T-helper 1 cell (primary cell): ENCODE measurements at regions not wholly inside any gene's neighbourhood (a gene's known extent, or its start where the extent isn't known, plus 50 kb on each side); places are given as distances from the start of the nearest gene placed in this dataset.
"Not testable (repeated sequence)": the region's sequence is repeated elsewhere in the genome, so short reads cannot be mapped to it uniquely, and the experiment has no call there.

Experiments
- DNase-seq, 5 donors: peaks; one replicate each; pipeline ENCODE4 v3.0.0-alpha.2; 2012 to 2020

DNA sequence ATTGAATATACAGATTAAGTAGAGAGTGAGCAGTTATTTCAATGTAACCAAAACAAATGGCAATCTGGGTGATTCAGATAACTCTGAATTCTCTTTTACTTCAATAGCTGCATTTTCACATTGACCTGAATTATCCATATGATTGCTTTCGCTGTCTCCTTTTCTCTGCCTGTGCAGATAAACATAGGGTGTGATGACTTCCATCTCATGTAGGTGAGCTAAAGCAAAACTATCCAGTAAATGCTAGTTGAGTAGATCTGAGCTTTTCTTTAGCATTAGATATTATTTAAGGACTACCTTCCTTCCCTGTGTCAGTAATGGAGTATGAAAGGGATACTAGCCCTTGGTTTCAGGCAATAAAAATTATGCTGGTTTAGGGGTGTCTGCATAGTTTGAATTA lies 288.6 kb downstream of the OXSM start:
- DNase-seq, result no peak

DNA sequence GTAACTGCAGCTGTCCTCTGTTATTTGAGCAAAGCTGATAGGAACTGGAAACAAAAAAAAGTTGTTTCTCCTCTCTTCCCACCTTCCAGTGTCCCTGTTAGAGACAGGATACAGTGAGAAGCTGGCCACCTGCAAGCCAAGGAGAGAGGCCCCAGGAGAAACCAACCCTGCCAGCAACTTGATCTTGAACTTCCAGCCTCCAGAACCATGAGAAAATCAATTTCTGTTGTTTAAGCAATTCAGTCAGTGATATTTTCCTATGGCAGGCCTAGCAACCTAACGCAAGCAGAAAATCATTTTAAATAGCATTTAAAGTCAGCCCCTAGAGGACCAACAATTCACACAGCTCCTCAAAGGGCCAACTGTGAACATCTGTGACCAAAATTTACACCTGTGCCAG lies 291.3 kb downstream of the OXSM start:
- no peak for DNase-seq

DNA sequence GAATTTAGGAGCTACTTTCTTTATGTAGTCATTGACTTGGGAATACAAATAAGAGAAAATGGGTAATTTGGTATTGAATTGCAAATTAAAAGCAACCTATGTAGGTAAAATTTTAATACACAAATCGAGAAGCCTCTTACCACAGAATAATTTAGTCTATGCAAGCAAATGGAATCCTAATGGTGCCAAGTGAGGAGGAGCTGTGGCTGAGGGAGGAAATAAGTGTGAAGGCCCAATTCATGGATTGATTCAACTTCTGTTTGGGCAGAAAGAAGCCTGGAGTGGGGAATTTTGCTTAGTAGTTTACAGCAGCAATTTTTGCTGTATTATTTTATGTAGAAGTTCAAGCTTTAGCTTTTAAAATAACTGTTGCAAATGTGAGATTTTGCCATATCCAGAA lies 291.9 kb downstream of the OXSM start:
- DNase-seq, result no peak

DNA sequence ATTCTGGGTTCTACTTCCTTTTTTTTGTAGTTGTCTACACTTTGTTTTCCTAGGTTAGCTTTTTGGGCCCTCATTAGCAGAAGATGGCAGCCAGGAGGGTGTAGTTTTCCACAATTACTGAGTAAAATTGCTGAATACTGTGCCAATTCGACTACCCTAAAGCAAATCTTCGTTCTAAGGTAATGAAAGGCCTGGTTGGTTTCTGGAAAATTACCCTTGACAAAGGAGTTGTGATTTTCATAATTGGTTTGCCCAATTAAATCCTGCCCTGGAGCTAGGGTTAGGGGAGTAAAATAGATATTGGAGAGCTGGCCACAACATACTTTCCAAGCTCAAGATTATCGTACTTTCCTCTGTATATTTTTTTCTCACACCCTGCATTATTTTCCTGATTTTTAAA lies 293.0 kb downstream of the OXSM start:
- DNase-seq, result no peak

DNA sequence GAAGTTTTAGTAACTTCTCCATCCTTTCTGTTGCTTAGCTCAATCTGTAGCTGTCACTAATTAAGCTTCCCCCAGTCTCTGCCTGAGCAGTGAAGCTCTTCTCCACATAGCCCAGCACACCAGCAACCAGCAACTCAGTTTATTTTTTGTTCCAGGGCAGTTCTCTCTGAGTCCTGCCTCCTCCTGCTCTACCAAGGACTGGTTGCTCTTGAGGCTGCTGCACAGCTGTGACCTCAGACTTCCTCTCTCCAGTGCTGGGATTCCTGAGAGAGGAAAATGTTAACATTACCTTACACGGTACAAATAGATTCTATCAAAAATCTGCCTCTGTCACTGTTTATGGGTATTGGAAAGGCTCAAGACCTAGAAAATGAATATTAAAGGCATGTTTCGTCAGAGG lies 294.7 kb downstream of the OXSM start:
- DNase-seq, result no peak

DNA sequence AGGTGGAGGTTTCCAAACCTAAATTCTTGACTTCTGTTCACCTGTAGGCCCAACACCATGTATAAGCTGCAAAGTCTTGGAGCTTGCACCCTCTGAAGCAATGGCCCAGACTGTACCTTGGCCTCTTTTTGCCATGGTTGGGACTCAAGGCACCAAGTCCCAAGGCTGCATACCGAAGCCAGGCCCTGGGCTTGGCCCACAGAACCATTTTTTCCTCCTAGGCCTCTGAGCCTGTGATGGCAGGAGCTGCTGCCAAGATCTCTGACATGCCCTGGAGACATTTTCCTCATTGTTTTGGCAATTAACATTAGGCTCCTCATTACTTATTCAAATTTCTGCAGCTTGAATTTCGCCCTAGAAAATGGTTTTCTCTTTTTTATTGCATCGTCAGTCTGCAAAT lies 297.9 kb downstream of the OXSM start:
- DNase-seq, result no peak

DNA sequence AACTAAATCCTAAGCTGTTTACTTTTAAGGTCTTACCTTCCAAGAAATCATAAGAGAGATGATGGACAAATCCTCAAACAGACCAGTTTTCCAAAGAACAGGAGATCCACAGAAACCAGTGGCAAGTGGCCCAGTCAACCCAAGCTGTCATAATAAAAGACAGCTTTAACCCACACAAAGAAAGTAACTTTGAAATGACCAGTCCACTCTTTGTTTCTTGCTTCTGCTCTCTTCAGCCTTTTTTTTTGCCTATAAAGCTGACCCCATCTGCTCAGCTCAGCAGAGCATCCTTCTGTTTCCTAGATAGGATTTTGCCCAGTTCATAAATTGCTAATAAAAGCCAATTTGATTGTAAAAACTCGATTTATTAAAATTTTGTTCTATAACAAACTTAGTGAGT lies 299.4 kb downstream of the OXSM start:
- no peak for DNase-seq

DNA sequence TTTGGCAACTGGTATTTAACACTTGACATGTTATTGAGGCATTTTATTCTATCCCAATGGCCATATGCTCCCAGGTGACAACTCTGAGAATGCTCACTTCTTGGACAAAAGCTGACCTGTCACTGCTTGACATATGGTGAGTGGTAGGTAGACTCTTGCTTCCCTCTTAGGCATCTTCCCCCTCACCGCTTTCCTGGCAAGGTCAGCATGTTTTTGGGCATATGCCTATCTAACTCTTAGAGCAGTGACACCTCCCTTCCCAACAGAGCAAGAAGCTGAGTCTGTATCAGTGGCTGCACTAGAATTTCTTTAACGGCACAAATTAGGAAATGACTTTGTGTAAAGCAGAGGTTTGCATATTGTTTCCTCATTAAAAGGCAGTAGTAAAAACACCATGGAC lies 300.7 kb downstream of the OXSM start:
- DNase-seq, result no peak

DNA sequence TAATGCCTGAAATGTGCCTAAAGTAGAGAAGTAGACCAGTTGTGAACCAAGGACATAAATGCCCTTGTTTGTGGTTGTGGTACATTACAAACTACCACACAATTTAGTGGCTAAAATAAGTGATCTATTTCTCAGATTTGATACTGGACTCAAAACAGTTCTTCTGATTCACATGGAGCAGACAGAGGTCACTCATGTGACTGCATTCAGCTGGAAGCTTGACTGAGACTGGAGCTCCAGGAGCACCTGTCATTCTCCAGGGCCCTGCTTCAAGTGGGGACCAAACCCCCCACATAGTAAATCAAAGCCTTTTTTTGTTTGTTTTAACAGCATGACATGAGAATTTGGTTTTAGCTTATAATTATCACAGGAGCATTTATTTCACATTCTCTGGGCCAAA lies 301.2 kb downstream of the OXSM start:
- no peak for DNase-seq

DNA sequence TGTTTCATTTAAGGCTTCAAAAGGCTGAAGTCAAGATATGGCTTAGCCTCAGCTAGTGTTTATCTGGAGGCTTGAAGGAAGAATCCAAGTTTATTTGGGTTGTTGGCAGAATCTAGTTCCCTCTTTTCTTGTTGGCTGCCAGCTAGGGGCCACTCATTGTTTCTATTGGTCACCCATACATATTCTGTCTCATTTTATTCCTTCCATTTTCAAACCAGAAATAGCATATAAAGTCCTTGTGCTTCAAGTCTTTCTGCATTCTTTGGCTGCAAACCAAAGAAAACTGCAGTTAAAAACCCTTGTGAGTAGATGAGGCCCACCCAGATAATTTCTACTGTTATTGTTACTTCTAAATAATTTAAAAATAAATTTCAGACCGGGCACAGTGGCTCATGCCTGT lies 301.7 kb downstream of the OXSM start:
- no peak for DNase-seq

DNA sequence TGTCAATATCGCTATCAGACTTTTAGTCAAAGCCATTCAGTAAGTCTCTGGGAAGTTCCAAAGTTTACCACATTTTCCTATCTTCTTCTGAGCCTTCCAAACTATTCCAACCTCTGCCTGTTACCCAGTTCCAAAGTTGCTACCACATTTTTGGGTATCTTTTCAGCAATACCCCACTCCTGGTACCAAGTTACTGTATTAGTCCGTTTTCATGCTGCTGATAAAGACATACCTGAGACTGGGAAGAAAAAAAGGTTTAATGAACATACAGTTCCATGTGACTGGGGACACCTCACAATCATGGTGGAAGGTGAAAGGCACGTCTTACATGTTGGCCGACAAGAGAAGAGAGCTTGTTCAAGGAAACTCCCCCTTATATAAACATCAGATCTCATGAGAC lies 307.2 kb downstream of the OXSM start:
- not testable (repeated sequence) for DNase-seq

DNA sequence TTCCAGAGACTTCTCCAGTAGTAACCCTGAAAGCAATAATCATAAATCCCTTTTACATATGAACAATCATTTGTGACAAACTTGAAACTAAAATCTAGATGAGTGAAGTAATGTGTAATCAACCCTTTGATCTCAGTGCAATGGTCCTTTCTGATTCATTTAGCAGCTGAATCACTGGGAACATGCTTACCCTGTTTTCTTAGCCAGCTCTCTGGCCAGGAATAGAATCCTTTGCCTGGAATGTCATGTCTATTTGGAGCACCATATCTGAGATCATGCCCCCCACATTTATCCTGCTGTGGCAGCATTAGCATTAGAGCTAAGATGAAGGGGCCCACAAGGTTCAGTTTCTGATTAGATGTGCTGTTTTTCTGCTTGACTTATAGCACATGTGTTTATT lies 309.8 kb downstream of the OXSM start:
- no peak for DNase-seq

DNA sequence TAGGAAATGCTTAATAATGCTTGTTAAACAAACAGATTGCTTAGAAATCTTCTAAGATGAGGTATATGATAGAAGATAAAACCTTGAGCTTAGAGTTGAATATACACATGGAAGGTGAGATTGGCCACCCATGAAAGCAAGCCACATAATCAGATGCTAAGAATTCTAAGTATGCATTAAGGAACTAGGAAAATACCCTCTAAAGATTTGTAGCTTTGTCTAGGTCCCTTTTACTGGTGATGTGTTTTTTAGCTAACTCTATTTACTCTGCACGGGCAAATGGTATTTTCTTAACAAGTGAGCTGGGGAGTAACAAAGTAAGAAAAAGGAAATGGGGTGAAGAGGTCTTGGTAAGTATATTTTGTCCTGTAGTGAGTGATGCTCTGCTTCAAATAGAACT lies 310.3 kb downstream of the OXSM start:
- no peak for DNase-seq

DNA sequence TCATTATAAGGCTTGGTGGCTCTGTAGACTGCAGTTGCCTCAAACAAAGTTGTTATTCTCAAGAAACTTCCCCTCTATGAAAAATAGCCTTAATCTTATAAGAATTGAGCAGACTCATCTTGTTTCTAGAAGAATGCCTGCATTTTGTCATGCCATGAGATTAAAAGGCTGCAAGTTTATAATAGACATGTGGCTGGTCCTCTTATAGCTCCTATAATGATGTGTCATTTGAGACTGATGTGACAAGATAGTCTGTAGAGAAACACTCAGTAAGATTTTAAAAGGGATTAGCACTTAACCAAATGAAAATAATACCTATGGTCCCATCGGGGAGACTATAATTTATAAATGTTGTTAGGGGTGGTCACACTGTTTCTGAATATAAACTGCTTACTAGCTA lies 312.5 kb downstream of the OXSM start:
- DNase-seq, result no peak

DNA sequence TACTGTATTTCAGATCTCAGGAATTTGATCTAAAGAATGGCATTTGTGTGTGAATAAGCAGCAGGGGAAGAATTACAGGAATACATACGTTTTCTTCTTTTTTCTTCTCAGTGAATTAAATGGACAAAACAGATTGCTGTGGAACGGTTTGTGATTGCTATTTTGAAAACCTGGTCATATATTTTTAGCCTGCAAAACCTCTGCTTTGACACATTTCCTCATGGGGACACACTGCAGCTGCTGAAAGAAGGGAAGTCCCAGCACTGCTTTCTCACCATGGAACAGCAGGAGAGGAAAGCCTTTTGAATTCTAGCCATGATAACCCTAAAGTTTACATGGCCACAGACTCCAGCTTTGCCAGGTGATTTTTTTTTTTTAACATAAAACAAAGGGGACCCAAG lies 315.0 kb downstream of the OXSM start:
- DNase-seq, result no peak

DNA sequence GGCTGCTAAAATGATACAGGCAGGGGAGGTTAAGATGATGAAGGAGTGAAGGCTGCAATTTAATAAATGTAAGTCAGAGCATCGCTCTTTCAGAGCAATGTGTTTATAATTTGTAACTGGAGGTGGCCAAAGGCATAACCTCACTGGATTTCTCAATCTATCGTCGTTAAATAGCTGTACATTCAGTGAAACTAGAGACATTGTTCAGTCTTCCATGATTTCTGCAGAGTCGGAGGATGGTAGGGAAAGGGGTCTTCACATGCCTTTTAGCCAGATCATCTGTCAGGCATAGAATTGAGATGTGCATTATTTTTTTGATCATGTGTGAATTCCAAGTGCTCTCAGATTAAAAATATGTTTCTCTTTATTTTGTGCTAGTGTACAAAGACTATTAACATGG lies 315.4 kb downstream of the OXSM start:
- DNase-seq, result no peak

DNA sequence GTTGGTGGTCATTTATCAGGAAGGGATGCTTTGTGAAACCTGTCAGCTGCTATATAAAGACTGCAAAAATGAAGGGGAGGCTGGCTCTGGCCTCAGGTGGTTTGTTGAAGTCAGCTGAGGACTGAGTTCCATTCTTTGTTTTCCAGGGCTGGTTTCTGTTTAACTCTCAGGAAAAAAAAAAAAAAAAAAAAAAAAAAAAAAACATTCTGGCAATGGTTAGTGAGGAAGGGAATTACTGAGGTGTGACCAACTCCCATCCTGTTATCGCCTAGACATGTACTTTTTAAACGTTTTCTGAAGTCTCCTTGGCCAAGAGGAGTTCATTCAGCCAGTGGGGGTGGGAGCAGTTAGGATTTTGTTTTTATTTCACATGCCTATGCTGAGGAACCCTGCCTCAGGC lies 316.3 kb downstream of the OXSM start:
- DNase-seq, result no peak

DNA sequence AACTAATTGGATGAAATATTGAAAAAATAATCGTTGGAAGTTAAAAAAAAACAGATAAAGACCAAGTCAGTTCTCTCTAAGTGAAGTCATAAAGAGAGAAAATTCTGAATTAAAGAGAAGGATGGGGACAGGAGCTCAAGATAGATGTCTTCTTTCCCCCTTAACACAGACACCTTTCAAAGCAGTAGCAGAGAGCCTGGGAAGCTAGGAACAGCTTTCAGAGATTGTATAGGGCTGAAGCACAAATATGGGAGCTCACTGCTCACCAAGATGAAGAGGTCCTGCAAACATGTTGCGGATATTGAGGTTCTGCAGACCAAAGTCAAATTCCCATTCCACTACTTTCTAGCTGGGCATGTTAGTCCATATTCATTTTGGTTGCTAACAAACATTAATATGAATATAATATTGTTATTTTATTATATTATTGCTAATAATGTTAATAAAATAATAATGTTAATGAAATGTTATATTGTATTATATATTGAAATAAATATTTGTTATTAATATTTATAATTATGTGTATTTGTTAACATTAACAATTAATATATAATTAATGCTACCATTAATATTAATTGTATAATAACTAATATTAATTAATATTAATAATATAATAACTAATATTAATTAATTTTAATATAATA lies 319.1 kb downstream of the OXSM start:
- no peak for DNase-seq

DNA sequence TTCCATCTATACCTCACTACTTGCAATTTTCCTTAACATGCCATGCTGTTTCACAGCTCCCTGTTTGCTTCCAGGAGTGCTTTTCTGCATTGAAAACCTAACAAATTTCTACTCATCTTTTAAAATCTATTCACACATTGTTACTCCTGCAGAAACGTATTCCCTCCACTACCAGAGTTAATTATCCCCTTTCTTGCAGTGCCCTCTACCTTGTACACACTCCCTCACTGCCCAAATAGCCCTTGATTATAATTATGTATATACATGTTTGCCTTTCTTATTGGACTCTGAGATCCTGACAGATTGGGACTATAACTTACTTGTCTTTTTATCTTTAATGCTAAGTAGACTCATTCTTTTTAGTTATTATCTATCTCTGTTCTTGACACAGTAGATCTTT lies 325.0 kb downstream of the OXSM start:
- DNase-seq, result no peak

DNA sequence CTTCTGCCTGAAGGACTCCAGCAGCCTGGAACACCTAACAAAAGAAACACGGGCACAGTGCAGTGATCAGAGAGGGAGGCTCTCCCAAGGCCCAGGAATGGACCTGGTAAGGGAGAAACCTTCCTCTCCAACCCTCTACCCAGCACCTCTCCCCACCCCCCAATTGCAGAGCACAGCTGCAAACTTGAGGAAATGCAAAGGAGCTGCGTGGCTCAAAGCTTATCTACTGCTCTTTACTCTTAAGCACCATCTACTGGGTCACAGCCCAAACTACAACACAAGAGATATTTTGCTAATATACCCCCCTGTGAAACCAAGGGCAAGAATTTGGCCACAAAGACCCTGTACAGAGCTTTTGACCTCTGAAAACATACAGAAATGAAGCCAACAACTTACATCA lies 328.3 kb downstream of the OXSM start:
- no peak for DNase-seq

DNA sequence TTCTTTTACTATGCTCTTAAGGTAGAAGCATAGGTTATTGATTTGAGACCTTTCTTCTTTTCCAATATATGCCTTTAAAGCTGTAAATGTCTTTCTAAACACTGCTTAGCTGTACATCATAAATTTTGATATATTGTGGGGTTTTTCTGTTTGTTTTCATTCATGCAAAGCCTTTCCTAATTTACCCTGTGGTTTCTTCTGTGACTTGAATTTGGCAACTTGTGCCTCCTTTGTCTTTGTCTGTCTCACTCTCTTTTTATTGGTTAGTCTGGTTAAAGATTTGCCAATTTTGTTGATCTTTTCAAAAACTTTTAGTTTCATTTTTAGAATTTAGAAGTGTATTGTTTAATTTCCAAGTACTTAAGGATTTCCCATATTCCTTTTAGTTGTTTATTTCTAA lies 343.1 kb downstream of the OXSM start:
- no peak for DNase-seq

DNA sequence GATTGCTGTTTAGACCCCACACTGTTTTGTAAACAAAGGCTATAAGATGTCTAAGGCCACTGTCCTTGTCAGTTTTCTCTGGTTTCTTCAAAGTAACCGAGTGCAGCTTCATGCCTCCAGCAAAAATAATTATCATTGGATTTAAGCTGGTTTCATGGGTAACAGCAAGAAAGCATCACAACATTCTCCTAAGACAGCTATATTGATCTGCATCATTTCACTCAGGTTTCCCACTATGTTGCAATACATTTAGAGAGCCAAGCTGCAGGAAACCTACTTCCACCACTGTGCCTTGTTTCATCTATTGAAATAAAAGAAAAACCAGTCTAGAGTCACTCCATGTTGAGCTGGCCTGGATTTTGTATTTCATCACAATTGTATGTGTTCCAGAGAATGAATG lies 351.4 kb downstream of the OXSM start:
- no peak for DNase-seq

DNA sequence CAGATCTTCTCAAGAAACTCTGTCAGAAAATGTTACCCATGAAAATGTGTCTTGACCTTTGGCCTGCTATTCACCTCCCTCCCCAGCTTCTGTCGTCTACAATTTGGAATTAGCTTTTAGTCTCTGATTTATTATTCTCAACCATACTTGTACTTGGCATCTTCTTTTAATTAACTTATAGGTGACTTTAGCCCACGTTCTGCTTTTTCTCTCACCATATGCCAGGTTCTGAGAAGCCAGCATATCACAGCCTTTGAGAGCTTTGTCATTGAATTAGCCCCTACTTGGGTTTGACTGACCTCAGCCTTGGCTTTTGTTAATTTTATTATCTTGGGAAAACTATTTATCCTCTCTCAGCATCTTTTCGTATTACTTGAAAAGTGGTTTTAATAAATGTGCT lies 355.9 kb downstream of the OXSM start:
- no peak for DNase-seq

DNA sequence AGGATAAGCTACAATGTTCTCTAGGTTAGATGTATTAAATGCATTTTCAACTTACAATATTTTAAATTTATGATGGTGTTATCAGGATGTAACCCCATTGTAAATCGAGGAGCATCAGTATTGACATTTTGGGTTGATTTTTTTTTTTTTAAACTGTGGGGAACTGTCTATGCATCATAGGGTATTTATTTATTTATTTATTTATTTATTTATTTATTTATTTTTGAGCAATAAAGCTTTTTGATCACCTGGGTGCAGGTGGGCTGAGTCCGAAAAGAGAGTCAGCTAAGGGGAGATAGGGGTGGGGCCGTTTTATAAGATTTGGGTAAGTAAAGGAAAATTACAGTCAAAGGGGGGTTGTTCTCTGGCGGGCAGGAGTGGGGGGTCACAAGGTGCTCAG lies 367.5 kb downstream of the OXSM start:
- DNase-seq, result not testable (repeated sequence)

DNA sequence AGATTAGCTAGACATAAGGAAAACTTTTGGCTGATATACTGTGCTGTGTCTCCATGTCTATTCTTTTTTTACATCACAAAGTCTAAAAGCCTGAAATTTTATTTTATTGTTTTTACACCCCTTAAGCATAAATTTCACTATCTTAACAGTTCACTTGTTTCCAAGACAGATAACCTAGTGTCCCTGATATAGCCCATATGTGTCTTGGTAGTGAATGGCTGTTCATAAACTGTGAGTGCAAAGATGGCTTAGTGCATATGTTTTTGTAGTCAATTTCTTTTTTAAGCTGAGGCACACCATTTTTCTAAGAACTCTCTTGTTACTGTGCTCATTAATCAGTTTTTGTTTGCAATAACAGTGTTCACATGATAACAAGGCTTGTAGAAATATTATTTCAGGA lies 381.1 kb downstream of the OXSM start:
- no peak for DNase-seq

DNA sequence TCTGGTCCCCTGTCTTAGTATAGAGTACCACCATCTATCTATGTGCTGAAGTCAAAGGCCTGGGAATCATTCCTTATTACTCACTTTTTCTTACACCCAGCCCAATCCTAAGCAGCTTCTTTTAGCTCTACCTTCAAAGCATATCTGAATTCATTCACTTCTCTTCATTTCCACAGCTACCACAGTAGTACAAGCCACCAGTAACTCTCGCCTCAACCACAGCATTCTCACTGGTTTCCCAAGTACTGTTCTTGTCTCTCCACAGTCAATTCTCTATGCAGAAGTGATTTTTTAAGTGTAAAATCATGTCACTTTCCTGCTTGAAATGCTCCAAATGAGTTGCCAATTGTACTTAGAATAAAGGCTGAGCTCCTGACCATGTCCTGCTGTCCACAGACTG lies 401.7 kb downstream of the OXSM start:
- DNase-seq, result no peak
